Activated T-cell treated with anti-CD3 and anti-CD28 coated beads, Interleukin-2, amount 50 U/mL, for 24 hours (primary cell): ENCODE measurements at regions not wholly inside any gene's neighbourhood (a gene's known extent, or its start where the extent isn't known, plus 50 kb on each side); places are given as distances from the start of the nearest gene placed in this dataset.

Experiments used
- DNase-seq: peaks from one replicate; pipeline ENCODE4 v3.0.0-alpha.2; 2020
- H3K27ac Mint-ChIP-seq: 2 replicates; pipeline ENCODE4 v1.8.0; 2020; ENCODE audit warnings: mild to moderate bottlenecking, mixed read lengths
- H3K27me3 Mint-ChIP-seq: 2 replicates; pipeline ENCODE4 v1.8.0; 2020; ENCODE audit warnings: mixed read lengths
- H3K36me3 Mint-ChIP-seq: 2 replicates; pipeline ENCODE4 v1.8.0; 2020; ENCODE audit warnings: low read depth, mixed read lengths
- H3K4me1 Mint-ChIP-seq: 2 replicates; pipeline ENCODE4 v1.8.0; 2020; ENCODE audit warnings: low read depth, mixed read lengths
- H3K4me3 Mint-ChIP-seq: 2 replicates; pipeline ENCODE4 v1.8.0; 2020; ENCODE audit warnings: mild to moderate bottlenecking, moderate library complexity, mixed read lengths
- H3K9me3 Mint-ChIP-seq: 2 replicates; pipeline ENCODE4 v1.8.0; 2020; ENCODE audit warnings: mixed read lengths

DNA sequence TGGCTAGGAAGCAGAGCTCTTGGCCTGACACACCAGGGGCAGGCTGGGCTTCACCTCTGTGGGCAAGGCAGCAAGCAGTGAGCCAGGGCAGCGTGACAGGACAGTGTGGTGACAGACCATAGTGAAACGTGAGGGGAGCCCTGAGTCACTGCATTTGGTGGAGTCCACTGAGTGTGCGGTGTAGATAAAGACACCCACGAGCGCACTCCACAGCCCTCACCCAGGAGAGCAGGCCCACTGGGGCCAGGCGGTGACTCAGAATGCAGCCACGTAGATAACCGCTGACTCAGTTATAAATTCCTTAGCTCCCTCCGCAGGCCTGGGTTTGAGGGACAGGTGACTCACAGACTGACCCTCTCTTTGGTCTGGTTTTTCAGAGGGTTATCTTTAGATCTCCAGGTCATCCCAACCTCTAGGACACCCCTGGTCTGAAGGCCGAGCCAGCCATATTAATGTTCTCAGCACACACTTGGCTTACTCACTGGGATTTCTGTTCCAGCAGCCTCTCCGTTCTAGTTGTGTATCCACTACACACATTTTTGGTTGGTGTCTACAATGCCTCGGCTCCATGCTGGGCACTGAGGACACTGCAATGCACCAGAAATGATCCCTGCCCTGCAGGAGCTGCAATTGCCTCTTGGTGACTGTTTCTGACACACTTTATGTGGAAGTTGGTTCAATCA is 90.2 kb upstream of the TSPAN2 start:
- H3K27ac Mint-ChIP-seq: no peak overlapping the region
- DNase-seq: no peak
- no peaks in the 10 kb centered on the region for H3K9me3 Mint-ChIP-seq
- no peak overlapping the region for H3K4me3 Mint-ChIP-seq
- no peaks in the 10 kb centered on the region for H3K36me3 Mint-ChIP-seq
- peaks cover 7% of the 10 kb centered on the region for H3K4me1 Mint-ChIP-seq
- H3K27me3 Mint-ChIP-seq: peaks cover 5% of the 10 kb centered on the region

DNA sequence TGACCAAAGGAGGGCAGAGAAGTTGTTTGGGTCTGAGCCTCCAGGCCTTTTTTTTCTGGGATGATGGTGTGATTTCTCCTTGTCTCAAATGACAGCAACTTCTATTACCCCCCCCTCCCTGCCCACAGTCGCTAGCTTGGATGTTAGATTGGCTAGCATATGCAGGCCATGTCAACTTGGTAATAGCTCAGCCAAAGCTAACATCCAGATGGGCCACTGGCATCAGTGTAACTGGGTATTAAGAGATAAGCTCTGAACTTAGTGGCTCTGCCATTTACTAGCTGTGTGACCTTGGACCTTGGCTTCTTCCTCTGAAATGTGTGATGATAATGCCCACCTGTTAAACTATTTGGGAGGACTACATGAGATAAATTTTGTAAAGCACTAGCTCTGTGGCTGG is 86.9 kb upstream of the TSPAN2 start:
- Mint-ChIP-seq H3K36me3 (no peaks in the 10 kb centered on the region), H3K4me3 (no peak overlapping the region), H3K9me3 (no peaks in the 10 kb centered on the region), H3K27me3 (peaks cover 30% of the 10 kb centered on the region), H3K4me1 (no peaks in the 10 kb centered on the region), H3K27ac (no peak overlapping the region)
- no peak for DNase-seq

DNA sequence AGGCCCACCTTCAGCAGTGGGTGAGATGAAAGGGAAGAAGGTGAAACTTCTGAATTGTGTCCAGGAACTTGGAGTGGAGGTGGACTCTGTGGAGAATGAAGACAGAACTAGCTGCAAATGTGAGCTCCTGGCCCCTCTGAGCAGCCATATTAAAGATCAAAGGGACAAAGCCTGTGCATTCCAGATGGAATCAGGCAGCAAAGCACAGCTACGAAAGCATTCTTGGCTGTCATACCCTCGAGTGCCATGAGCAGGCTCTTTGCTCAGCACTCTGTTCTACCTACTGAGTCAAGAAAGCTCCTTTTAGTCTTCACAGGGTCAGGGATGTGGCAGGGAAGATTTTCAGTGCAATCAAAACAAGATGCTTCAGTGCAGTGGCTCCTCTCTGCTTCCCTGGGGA is 86.3 kb upstream of the TSPAN2 start:
- no peaks in the 10 kb centered on the region for H3K9me3 Mint-ChIP-seq
- no peak for DNase-seq
- no peak overlapping the region for H3K4me3 Mint-ChIP-seq
- H3K36me3 Mint-ChIP-seq: no peaks in the 10 kb centered on the region
- H3K27ac Mint-ChIP-seq: no peak overlapping the region
- H3K27me3 Mint-ChIP-seq: peaks cover 35% of the 10 kb centered on the region
- H3K4me1 Mint-ChIP-seq: no peaks in the 10 kb centered on the region

DNA sequence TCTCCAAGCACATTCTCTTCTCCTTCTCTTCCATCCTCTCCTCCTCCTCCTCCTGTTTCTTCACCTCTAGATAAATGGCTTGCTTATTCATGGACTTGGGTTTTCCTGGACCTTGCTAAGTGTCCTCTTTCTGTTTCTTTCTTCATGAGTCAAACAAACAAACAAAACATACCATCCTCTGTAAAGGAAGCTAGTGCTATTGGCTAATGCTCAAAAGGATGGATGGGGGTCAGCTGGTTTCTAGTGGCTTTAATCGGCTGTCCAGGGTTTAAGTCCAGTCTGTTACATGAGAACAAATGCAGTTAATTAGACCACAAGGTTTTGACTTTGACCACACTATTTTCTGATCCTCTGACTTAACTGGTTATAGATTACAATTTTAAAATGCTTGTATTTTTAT is 83.8 kb upstream of the TSPAN2 start:
- H3K9me3 Mint-ChIP-seq: no peaks in the 10 kb centered on the region
- H3K4me3 Mint-ChIP-seq: no peak overlapping the region
- peaks cover 5% of the 10 kb centered on the region for H3K4me1 Mint-ChIP-seq
- no peaks in the 10 kb centered on the region for H3K36me3 Mint-ChIP-seq
- H3K27me3 Mint-ChIP-seq: peaks cover 51% of the 10 kb centered on the region
- H3K27ac Mint-ChIP-seq: no peak overlapping the region
- DNase-seq: no peak

DNA sequence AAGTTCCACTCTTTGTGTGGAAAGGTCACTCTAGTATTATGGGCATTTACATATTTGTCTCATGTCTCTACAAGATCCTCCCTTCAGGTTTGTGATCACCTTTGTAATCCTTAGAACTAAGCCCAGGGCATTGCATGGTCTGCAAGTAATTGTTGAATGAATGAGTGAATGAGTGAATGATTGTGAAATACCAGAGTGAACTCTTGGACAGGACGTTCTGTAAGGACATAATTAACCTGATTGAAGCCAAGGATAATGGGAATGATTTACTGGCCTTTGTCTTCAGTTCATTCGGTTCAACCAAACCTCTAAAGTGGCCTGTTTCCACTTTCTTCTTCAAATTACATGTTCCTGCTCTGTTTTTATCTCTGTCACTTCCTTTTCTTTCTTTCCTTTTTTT is 83.0 kb upstream of the TSPAN2 start:
- peaks cover 59% of the 10 kb centered on the region for H3K27me3 Mint-ChIP-seq

DNA sequence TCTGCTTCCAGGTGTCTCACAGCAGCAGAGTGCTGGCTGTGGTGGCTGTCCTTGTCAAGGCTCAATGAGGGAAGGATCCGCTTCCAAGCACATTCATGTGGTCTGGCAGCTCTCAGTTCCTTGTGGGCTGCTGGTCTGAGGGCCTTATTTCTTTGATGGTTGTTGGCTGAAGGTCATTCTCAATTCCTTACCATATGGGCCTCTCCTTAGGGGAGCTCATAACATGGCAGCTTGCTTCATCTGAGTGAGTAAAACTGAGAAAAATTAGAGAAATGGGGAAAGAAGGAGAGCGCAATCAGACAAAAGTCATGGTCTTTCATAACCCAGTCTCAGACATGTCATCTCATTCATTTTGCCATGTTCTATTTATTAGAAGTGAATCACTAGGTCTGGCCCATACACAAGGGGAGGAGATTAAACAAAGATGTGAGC is 81.7 kb upstream of the TSPAN2 start:
- Mint-ChIP-seq H3K4me1 (peaks cover 8% of the 10 kb centered on the region), H3K4me3 (no peak overlapping the region), H3K9me3 (no peaks in the 10 kb centered on the region), H3K27ac (no peak overlapping the region), H3K36me3 (no peaks in the 10 kb centered on the region), H3K27me3 (peaks cover 67% of the 10 kb centered on the region)
- no peak for DNase-seq

More for the DNA sequence above, 83.0 kb upstream of the TSPAN2 start:
- no peak for DNase-seq
- Mint-ChIP-seq H3K9me3 (no peaks in the 10 kb centered on the region), H3K4me3 (no peak overlapping the region), H3K27ac (no peak overlapping the region), H3K36me3 (no peaks in the 10 kb centered on the region), H3K4me1 (peaks cover 8% of the 10 kb centered on the region)

DNA sequence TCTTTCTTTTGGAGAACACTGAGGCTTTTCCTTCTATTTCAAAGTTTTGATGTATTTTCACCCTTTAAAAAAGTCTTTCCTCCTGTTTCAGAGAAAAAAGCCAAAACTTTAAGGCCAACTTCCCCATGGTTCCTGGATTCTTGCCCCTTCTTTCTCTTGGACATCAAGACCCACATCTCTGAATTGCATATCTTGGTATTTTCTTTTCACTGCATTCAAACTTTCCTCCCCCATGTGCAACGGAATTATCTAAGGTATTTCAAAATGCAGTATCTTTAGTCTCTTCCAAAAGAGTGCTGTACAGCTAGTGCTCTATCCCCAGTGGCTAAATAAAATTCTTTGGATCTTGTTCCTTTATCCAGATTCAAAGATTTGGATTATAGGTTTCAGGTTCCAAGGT is 81.1 kb upstream of the TSPAN2 start:
- Mint-ChIP-seq H3K27me3 (peaks cover 67% of the 10 kb centered on the region), H3K36me3 (no peaks in the 10 kb centered on the region)

DNA sequence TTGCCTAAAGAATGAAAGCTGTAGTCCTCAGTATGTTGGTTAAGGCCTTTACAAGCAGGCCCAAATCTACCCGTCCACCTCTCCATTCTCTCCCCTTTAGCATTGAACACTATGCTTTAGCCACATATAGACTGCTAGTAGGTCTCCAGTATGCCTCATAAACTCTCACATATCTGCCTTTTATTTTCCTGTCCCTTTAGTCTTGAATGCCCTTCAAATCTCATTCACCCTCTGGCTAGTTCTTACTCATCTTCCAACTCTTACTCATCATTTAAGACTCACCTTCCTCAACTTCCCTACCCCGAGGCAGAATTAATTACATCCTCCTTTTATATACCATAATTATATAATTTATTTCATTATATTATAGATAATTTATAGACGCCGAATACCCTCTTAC is 78.7 kb upstream of the TSPAN2 start:
- Mint-ChIP-seq H3K4me3 (no peak overlapping the region), H3K27ac (no peak overlapping the region), H3K27me3 (peaks cover 69% of the 10 kb centered on the region), H3K4me1 (peaks cover 19% of the 10 kb centered on the region), H3K9me3 (no peaks in the 10 kb centered on the region), H3K36me3 (no peaks in the 10 kb centered on the region)
- no peak for DNase-seq

More for the DNA sequence above, 81.1 kb upstream of the TSPAN2 start:
- no peaks in the 10 kb centered on the region for H3K9me3 Mint-ChIP-seq
- H3K4me1 Mint-ChIP-seq: peaks cover 12% of the 10 kb centered on the region
- no peak overlapping the region for H3K27ac Mint-ChIP-seq
- DNase-seq: no peak
- H3K4me3 Mint-ChIP-seq: no peak overlapping the region

DNA sequence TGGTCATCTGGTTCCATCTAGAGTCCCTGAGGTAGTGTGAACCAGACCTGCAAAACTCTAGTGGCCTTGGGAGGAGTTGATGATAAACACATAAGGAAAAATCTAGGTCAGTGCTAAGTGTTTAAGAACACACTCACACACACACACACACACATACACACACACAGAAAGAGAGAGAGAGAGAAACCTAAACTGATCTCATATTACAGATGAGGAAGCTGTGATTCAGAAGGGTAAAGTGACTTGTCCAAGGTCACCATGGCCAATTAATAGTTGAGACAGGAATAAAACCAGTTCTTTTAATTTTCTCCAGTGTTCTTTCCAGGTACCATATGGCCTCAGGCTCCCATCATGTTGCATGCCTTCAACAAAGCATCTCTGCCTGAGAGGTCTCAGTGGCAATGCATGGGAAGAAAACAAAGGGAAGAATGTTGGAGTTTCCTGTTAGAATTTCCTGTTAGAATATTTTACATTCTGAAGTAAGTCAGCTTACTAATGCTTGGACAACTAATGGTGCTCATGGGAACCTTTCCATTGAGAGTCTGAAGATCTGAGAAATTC is 77.3 kb upstream of the TSPAN2 start:
- Mint-ChIP-seq H3K4me1 (peaks cover 19% of the 10 kb centered on the region), H3K27ac (no peak overlapping the region), H3K36me3 (no peaks in the 10 kb centered on the region), H3K9me3 (no peaks in the 10 kb centered on the region), H3K4me3 (no peak overlapping the region), H3K27me3 (peaks cover 62% of the 10 kb centered on the region)
- DNase-seq: no peak

DNA sequence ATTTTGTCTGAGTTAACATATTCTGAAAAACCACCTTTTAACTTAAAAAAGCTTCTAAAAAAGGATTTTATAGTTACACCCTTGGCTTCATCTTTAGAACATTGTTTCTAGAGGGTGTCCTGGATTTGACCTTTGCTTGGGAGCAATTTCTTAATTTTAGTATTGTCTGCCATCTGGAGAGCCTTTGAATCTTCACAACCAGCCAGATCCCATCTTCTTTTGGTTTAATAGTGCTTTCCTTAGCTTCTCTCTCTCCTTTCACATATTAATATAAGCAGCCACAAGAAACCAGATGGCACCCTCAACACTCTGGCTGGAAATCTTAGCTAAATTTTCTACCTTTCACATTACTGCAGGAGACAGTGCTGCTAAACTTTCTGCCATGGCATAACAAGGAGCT is 76.5 kb upstream of the TSPAN2 start:
- H3K4me1 Mint-ChIP-seq: peaks cover 19% of the 10 kb centered on the region
- no peak overlapping the region for H3K27ac Mint-ChIP-seq
- no peaks in the 10 kb centered on the region for H3K9me3 Mint-ChIP-seq
- no peaks in the 10 kb centered on the region for H3K36me3 Mint-ChIP-seq
- H3K27me3 Mint-ChIP-seq: peaks cover 56% of the 10 kb centered on the region
- DNase-seq: no peak
- no peak overlapping the region for H3K4me3 Mint-ChIP-seq

DNA sequence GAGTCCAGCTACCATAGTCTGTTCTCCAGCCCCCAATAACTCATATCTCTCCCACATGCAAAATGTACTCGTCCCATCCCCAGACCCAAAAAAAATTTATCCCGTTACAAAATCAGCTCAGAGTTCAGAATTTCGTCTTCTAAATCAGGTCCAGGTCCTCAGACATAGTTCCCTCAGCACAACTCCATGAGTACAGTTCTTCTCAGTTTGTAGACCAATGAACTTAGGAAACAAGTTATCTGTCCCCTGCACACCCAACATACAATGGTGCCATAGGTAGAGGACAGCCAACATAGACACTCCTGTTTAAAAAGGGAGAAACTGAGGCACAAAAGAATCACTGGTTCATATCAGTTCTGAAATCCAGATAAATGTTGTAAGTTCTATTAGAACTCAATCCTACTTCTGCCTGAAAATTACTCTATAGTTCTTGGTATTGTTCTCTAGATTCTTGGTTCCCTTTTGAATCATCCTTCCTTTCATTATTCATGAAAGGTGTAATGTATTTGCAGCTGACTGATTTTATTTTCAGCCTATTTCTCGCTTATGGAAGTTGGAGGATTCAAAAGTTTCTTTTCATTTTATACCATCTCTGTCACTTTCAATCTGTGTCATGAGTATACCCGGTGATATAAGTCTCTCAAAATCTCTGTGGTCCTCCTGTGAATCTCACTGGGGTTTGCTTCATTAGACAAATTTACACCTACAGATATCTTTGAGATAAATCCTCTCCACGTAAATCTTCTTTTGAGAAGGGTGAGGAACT is 75.8 kb upstream of the TSPAN2 start:
- H3K4me3 Mint-ChIP-seq: no peak overlapping the region

DNA sequence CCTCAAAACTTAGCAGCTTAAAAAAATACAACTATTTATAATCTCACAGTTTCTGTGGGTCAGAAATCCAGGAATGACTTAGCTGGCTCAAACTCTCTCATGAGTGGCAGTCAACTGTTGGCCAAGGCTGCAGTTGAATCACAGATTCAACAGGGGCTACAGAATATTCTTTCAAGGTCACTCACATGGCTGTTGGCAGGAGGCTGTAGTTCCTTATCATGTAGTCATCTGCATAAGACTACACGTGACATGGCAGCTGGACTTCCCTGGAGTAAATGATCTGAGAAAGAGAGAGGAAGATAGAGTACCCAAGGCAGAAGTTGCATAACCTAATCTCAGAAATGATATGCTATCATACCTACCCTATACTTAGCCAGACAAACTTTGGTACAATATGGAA is 75.2 kb upstream of the TSPAN2 start:
- Mint-ChIP-seq H3K4me1 (peaks cover 20% of the 10 kb centered on the region), H3K9me3 (no peaks in the 10 kb centered on the region), H3K36me3 (no peaks in the 10 kb centered on the region), H3K27ac (no peak overlapping the region), H3K27me3 (peaks cover 45% of the 10 kb centered on the region), H3K4me3 (no peak overlapping the region)
- no peak for DNase-seq

More for the DNA sequence above, 75.8 kb upstream of the TSPAN2 start:
- Mint-ChIP-seq H3K27me3 (peaks cover 50% of the 10 kb centered on the region), H3K27ac (no peak overlapping the region), H3K9me3 (no peaks in the 10 kb centered on the region), H3K4me1 (peaks cover 20% of the 10 kb centered on the region), H3K36me3 (no peaks in the 10 kb centered on the region)
- DNase-seq: no peak

DNA sequence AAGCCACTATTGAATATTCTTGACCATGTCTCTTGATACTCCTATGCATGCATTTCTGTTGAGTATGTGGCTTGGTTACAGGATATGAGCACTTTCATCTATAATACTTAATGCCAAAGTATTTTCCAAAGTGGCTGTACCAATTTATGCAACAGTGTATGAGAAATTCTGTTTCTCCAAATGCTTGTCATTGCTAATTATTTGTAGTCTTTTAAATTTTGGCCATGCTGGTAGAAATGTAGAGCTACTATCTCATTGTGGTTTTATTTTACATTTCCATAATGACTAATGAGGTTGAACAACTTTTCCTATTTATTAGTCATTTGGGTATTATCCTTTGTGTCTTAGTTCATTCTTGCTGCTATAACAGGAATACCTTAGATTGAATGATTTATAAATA is 71.4 kb upstream of the TSPAN2 start:
- no peak for DNase-seq
- H3K9me3 Mint-ChIP-seq: no peaks in the 10 kb centered on the region

DNA sequence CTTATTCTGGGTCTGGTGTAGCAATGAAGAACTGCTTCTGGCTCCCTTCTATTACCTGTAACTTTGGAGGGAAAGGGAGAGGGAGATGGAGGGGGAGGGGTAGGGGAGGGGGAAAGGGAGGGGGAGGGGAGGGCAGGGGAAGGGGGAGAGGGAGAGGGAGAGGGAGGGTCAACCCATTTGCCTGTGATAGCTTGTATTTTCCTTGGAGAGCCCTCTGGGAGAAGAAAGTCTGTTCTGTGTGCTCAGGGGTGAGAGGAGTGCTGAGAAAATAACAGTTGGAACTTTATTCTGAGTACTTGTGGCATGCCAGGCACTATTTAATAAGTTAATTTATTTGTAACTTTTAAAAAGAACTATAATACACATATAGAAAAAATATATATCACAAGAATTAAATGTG is 70.7 kb upstream of the TSPAN2 start:
- DNase-seq: no peak
- Mint-ChIP-seq H3K4me3 (no peak overlapping the region), H3K27ac (no peak overlapping the region), H3K36me3 (no peaks in the 10 kb centered on the region), H3K27me3 (peaks cover 23% of the 10 kb centered on the region), H3K4me1 (peaks cover 3% of the 10 kb centered on the region), H3K9me3 (no peaks in the 10 kb centered on the region)

More for the DNA sequence above, 71.4 kb upstream of the TSPAN2 start:
- H3K27ac Mint-ChIP-seq: no peak overlapping the region
- peaks cover 10% of the 10 kb centered on the region for H3K4me1 Mint-ChIP-seq
- H3K4me3 Mint-ChIP-seq: no peak overlapping the region
- no peaks in the 10 kb centered on the region for H3K36me3 Mint-ChIP-seq
- H3K27me3 Mint-ChIP-seq: peaks cover 23% of the 10 kb centered on the region

DNA sequence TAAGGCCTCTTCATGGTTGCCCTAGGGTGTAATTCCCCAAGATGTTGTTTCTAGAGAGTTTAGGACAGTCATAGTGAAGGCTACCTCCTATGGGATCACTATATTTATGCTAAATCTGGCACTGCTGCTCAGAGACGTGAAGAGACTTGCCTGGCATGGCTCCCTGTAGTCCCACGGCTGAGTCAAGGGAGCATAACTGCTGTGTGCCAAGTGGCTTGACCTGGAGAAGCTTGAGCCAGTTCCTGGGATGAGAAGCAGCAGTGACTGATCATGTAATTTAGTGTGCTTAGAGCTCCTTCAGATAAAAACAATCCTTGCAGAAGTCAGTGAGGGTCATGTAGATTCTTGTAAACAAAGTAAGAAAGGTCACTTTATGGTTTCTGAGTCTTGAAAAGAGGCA is 68.9 kb upstream of the TSPAN2 start:
- Mint-ChIP-seq H3K4me1 (peaks cover 1% of the 10 kb centered on the region), H3K27me3 (peaks cover 9% of the 10 kb centered on the region), H3K36me3 (no peaks in the 10 kb centered on the region), H3K27ac (no peak overlapping the region), H3K4me3 (no peak overlapping the region), H3K9me3 (no peaks in the 10 kb centered on the region)
- no peak for DNase-seq
